Renal cortex interstitium (tissue), 11 donors: ENCODE measurements at regions not wholly inside any gene's neighbourhood (a gene's known extent, or its start where the extent isn't known, plus 50 kb on each side); places are given as distances from the start of the nearest gene placed in this dataset.
"Not testable (repeated sequence)": the region's sequence is repeated elsewhere in the genome, so short reads cannot be mapped to it uniquely, and the experiment has no call there.

Experiments
- DNase-seq, 11 donors: peaks; one replicate each; pipeline ENCODE4 v3.0.0-alpha.2; 2013; ENCODE audit warnings: low read depth in 9 of 11, low spot score in 4 of 11; ENCODE audit errors: extremely low read depth in 1 of 11

- DNase-seq: no peak
These were observed 820.0 kb upstream of the SEMA6A start for GRCh38 chr5:117394506-117395157.

- no peak for DNase-seq
These were observed 818.5 kb upstream of the SEMA6A start for GRCh38 chr5:117393125-117393524.

GRCh38 chr5:117380316-117380715, 805.7 kb upstream of the SEMA6A start:
- no peak for DNase-seq

- no peak for DNase-seq
These were observed 804.9 kb upstream of the SEMA6A start for GRCh38 chr5:117379521-117379920.

- no peak for DNase-seq
These were observed 802.1 kb upstream of the SEMA6A start for GRCh38 chr5:117376748-117377147.

- no peak for DNase-seq
These were observed 785.3 kb upstream of the SEMA6A start for GRCh38 chr5:117359895-117360294.

- DNase-seq: no peak
These were observed 783.3 kb upstream of the SEMA6A start for GRCh38 chr5:117357886-117358285.

GRCh38 chr5:117347280-117347679, 772.7 kb upstream of the SEMA6A start:
- DNase-seq: no peak

- DNase-seq: not testable (repeated sequence)
These were observed 769.1 kb upstream of the SEMA6A start for GRCh38 chr5:117343726-117344125.

- no peak for DNase-seq
These were observed 762.6 kb upstream of the SEMA6A start for GRCh38 chr5:117337064-117337749.

- no peak for DNase-seq
These were observed 761.6 kb upstream of the SEMA6A start for GRCh38 chr5:117336208-117336607.

- DNase-seq: no peak
These were observed 758.4 kb upstream of the SEMA6A start for GRCh38 chr5:117333011-117333410.

GRCh38 chr5:117332341-117332740, 757.7 kb upstream of the SEMA6A start:
- no peak for DNase-seq

- no peak for DNase-seq
These were observed 752.9 kb upstream of the SEMA6A start for GRCh38 chr5:117327511-117327910.

- DNase-seq: no peak
These were observed 752.4 kb upstream of the SEMA6A start for GRCh38 chr5:117326997-117327396.

- no peak for DNase-seq
These were observed 743.9 kb upstream of the SEMA6A start for GRCh38 chr5:117318528-117318927.

- DNase-seq: no peak
These were observed 740.5 kb upstream of the SEMA6A start for GRCh38 chr5:117315170-117315569.

- DNase-seq: not testable (repeated sequence)
These were observed 730.0 kb upstream of the SEMA6A start for GRCh38 chr5:117304512-117305107.

- no peak for DNase-seq
These were observed 728.3 kb upstream of the SEMA6A start for GRCh38 chr5:117302949-117303348.

GRCh38 chr5:117302473-117302872, 727.9 kb upstream of the SEMA6A start:
- DNase-seq: no peak

- DNase-seq: no peak
These were observed 725.3 kb upstream of the SEMA6A start for GRCh38 chr5:117299936-117300328.
